Mammary epithelial cell (primary cell): ENCODE measurements at regions not wholly inside any gene's neighbourhood (a gene's known extent, or its start where the extent isn't known, plus 50 kb on each side); places are given as distances from the start of the nearest gene placed in this dataset.

Experiments used
- EZH2 ChIP-seq: IDR thresholded peaks from 2 replicates; pipeline ENCODE4 v1.6.1; 2012; ENCODE audit warnings: low read length, inconsistent platforms, borderline replicate concordance
- TF ChIP-seq, protein P1 (sequence below), 2 donors: IDR thresholded peaks in 1 of 2; conservative IDR thresholded peaks in 1 of 2; 2 replicates each; pipeline ENCODE4 v1.5.1; 2011 to 2012; ENCODE audit warnings: inconsistent platforms in 2 of 2, low read length in 2 of 2, mild to moderate bottlenecking in 2 of 2, control low read depth in 1 of 2, low read depth in 1 of 2; ENCODE audit not compliant: insufficient read depth in 1 of 2; ENCODE audit errors: extremely low read depth in 1 of 2

DNA sequence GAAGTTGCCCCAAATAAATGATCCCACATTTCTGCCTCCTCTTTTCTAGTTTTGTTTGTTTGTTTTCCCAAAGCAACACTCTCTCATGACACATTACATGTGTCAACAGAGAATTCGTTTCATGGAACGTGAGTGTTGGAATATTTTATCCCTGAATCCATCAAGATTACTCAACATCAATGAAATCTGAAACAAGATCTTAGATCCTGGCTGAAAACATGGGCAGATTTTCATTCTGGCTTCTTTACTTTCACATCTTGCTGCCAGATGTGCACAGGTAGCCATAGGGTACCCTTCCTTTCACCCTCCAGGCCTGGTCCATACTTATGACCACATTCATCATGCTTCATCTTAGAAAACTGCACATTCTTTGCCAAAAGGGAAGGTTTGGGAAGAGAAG, 347.0 kb downstream of the DOK5 start:
- TF ChIP-seq, protein P1, sequence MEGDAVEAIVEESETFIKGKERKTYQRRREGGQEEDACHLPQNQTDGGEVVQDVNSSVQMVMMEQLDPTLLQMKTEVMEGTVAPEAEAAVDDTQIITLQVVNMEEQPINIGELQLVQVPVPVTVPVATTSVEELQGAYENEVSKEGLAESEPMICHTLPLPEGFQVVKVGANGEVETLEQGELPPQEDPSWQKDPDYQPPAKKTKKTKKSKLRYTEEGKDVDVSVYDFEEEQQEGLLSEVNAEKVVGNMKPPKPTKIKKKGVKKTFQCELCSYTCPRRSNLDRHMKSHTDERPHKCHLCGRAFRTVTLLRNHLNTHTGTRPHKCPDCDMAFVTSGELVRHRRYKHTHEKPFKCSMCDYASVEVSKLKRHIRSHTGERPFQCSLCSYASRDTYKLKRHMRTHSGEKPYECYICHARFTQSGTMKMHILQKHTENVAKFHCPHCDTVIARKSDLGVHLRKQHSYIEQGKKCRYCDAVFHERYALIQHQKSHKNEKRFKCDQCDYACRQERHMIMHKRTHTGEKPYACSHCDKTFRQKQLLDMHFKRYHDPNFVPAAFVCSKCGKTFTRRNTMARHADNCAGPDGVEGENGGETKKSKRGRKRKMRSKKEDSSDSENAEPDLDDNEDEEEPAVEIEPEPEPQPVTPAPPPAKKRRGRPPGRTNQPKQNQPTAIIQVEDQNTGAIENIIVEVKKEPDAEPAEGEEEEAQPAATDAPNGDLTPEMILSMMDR (conservative IDR thresholded peaks at IDR 0.05 in 1 of 2, IDR thresholded peaks at IDR 0.05 in 1 of 2; ENCODE audit: extremely low read depth in 1 of 2, insufficient read depth in 1 of 2, low read depth in 1 of 2, low read length in 2 of 2) = no peak
- no peak for TF ChIP-seq EZH2
